K562 (cell line): ENCODE measurements at regions not wholly inside any gene's neighbourhood (a gene's known extent, or its start where the extent isn't known, plus 50 kb on each side); places are given as distances from the start of the nearest gene placed in this dataset.

Experiments
- LEF1 ChIP-seq: fragments of 450-650 bp; IDR thresholded peaks from 2 replicates; pipeline ENCODE4 v1.6.1; 2016; ENCODE audit warnings: mild to moderate bottlenecking
- MAFK ChIP-seq: IDR thresholded peaks from 2 replicates; pipeline ENCODE4 v1.6.1; 2011; ENCODE audit warnings: low read length, improper control_type of control experiment
- POLR2AphosphoS5 ChIP-seq: IDR thresholded peaks from 2 replicates; pipeline ENCODE4 v1.6.1; 2011; ENCODE audit warnings: mild to moderate bottlenecking, low read depth, low read length, moderate library complexity; ENCODE audit not compliant: control insufficient read depth, insufficient read depth
- TF ChIP-seq, protein P1 (sequence below), 3 experiments: IDR thresholded peaks in 2 of 3; conservative IDR thresholded peaks in 1 of 3; 2 replicates each; pipeline ENCODE4 v1.5.1; 2011 to 2012; ENCODE audit warnings: low read length in 3 of 3, mild to moderate bottlenecking in 3 of 3, control low read depth in 2 of 3, improper control_type of control experiment in 1 of 3, inconsistent platforms in 1 of 3, low read depth in 1 of 3, mixed read lengths in 1 of 3, moderate library complexity in 1 of 3; ENCODE audit not compliant: insufficient read depth in 2 of 3

DNA sequence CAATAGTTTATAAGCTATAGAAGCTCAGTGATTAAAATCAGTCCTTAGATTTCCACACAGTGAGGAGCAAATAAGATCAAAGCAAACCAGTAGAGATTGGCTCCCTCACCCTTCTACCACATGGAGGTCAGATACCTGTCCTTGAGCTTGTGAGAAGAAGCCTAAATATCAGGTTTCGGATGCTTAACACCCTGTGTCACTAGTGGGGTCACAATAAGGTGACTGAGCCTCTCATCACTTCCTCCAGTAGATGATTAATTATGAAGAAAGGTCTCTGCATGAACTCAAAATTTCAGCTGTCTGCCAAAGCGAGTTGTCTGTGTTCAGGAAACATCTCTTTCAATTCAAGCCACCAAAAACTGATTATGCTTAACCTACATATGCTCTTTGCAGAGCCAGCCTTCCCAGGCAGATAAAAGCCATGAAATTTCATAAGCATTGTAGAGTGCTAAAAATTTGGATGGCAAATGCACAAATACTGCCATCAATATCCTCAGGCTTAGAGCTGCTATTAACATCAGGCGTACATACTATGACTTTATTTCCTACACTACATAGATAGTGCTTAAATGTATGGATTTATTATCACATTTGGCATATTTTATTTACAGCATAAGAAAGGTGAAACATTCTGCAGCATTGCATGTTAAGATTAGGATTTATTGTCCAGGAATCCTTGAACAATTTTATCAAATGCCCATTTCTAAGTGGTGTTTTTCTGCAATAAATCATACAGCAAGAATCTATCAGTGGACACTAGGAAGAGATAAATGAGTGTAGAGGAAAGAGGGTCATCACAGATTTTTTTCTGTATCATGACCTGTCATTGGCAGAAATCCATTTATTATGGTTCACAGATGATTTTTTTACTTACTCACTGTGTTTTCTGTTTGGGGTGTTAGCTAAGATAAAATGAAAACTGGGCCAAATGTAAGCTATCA is 285.1 kb upstream of the SP8 start:
- TF ChIP-seq POLR2AphosphoS5 (no peak), LEF1 (no peak), MAFK (no peak)
- TF ChIP-seq, protein P1, sequence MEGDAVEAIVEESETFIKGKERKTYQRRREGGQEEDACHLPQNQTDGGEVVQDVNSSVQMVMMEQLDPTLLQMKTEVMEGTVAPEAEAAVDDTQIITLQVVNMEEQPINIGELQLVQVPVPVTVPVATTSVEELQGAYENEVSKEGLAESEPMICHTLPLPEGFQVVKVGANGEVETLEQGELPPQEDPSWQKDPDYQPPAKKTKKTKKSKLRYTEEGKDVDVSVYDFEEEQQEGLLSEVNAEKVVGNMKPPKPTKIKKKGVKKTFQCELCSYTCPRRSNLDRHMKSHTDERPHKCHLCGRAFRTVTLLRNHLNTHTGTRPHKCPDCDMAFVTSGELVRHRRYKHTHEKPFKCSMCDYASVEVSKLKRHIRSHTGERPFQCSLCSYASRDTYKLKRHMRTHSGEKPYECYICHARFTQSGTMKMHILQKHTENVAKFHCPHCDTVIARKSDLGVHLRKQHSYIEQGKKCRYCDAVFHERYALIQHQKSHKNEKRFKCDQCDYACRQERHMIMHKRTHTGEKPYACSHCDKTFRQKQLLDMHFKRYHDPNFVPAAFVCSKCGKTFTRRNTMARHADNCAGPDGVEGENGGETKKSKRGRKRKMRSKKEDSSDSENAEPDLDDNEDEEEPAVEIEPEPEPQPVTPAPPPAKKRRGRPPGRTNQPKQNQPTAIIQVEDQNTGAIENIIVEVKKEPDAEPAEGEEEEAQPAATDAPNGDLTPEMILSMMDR (IDR thresholded peaks at IDR 0.05 in 2 of 3, conservative IDR thresholded peaks at IDR 0.05 in 1 of 3; ENCODE audit: insufficient read depth in 2 of 3, low read depth in 1 of 3, low read length in 3 of 3) = no peak
